B cell (primary cell): ENCODE measurements at regions not wholly inside any gene's neighbourhood (a gene's known extent, or its start where the extent isn't known, plus 50 kb on each side); places are given as distances from the start of the nearest gene placed in this dataset.

Experiments used
- EZH2 ChIP-seq: IDR thresholded peaks from 2 replicates; pipeline ENCODE4 v1.6.1; 2012; ENCODE audit warnings: borderline replicate concordance, low read depth, mild to moderate bottlenecking, moderate library complexity, low read length; ENCODE audit not compliant: insufficient read depth, poor library complexity, severe bottlenecking
- TF ChIP-seq, protein P1 (sequence below): fragments of 200-600 bp; IDR thresholded peaks from one replicate; pipeline ENCODE4 v1.8.0; 2022; ENCODE audit warnings: antibody characterized with exemption, mild to moderate bottlenecking

DNA sequence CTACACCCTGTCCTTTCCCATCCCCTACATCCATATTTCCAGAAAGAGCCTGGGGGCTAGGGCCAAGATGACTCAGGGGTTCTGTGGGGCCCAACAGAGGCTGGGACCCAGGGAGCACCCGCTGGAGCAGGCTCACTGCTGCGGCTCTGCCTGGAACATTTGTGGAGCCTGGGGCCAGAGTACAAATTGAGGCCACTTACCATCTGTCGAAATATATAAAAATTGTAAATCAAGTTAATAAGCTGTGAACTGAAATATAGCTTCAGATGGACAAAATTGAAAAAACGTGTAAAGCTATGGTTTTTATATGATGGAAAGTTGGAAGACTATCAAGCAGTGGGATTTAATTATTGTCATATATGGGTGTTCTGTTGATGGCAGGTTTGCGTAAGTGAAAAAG lies 82.9 kb upstream of the ATXN1 start:
- TF ChIP-seq, protein P1, sequence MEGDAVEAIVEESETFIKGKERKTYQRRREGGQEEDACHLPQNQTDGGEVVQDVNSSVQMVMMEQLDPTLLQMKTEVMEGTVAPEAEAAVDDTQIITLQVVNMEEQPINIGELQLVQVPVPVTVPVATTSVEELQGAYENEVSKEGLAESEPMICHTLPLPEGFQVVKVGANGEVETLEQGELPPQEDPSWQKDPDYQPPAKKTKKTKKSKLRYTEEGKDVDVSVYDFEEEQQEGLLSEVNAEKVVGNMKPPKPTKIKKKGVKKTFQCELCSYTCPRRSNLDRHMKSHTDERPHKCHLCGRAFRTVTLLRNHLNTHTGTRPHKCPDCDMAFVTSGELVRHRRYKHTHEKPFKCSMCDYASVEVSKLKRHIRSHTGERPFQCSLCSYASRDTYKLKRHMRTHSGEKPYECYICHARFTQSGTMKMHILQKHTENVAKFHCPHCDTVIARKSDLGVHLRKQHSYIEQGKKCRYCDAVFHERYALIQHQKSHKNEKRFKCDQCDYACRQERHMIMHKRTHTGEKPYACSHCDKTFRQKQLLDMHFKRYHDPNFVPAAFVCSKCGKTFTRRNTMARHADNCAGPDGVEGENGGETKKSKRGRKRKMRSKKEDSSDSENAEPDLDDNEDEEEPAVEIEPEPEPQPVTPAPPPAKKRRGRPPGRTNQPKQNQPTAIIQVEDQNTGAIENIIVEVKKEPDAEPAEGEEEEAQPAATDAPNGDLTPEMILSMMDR: no peak
- no peak for TF ChIP-seq EZH2
